ENCODE measurements at regions not wholly inside any gene's neighbourhood (a gene's known extent, or its start where the extent isn't known, plus 50 kb on each side); places are given as distances from the start of the nearest gene placed in this dataset.

DNA sequence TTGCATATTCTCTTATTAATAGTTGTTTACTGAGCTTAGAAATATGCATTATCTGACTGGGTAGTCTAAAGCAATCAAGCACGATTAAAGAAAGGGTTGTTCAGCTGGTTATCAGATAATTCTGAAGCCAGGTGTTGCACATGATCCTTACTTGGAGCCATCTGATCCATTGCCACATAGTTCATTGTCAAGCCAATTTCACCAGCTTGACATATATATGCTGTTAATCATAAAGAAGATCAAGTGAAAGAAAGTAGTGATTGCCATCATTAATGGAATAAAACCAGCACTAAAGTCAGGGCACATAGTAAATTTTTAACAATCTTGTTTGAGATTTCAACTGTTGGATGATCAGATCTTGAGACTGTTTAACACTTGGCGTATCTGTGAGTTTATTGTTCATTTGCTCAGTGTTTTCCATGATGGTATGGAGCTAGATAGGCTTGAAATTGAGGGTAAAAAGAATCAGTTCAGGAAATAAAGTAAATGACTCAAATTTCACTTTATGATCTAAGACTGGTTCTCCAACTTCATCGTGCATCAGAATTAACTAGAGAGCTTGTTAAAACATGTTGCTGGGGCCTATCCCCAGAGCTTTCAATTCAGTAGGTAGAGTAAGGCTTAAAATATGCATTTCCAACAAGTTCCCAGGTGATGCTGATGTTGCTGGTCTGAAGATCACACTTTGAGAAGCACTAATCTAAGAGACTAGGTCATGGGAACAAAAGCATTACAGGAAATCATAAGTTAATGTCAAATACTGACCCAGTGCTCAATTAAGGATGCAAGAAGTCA, 539.6 kb downstream of the SATB2 start:
- intact Hi-C loops (cut with DNase I): no loop called here
- no peaks in the 10 kb centered on the region for H3K4me1 ChIP-seq
- H3K9me3 ChIP-seq: no peaks in the 10 kb centered on the region
- no peaks in the 10 kb centered on the region for H3K36me3 ChIP-seq
- DNase-seq (ENCODE audit: extremely low spot score in 2 of 2): no peak
- TF ChIP-seq POLR2A (IDR thresholded peaks at IDR 0.05) (no peak), POLR2AphosphoS5 (IDR thresholded peaks at IDR 0.05; ENCODE audit: insufficient read depth in 1 of 2, low read depth in 1 of 2) (no peak), CTCF (IDR thresholded peaks at IDR 0.05) (no peak)
- H3K27ac ChIP-seq: no peak overlapping the region
- no peak overlapping the region for H3K4me3 ChIP-seq
- no peaks in the 10 kb centered on the region for H3K27me3 ChIP-seq

DNA sequence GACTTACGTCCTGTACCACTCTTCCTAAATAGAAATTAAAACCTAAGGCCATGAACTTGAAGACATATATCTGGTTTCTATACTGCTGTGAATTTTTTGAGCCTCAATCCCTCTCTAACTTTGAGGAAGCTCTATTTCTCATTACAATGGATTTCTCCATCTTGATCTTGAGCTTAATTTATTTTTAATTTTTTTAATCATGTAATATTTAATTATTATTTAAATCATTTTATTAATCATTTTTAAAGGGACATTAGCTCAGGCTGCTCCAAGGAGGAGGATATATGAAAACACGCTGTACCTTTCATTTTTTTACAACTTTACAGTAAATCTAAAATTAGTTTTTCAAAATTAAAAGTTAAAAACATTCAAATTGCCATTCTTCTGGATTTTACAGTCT, 540.5 kb downstream of the SATB2 start:
- intact Hi-C loops (cut with DNase I): no loop called here
- Histone ChIP-seq H3K27ac (no peak overlapping the region), H3K4me1 (no peaks in the 10 kb centered on the region), H3K36me3 (no peaks in the 10 kb centered on the region), H3K27me3 (no peaks in the 10 kb centered on the region), H3K4me3 (no peak overlapping the region), H3K9me3 (no peaks in the 10 kb centered on the region)
- TF ChIP-seq POLR2AphosphoS5 (IDR thresholded peaks at IDR 0.05; ENCODE audit: insufficient read depth in 1 of 2, low read depth in 1 of 2): no peak
- no peak for TF ChIP-seq CTCF (IDR thresholded peaks at IDR 0.05)
- TF ChIP-seq POLR2A (IDR thresholded peaks at IDR 0.05): no peak
- no peak for DNase-seq (ENCODE audit: extremely low spot score in 2 of 2)

DNA sequence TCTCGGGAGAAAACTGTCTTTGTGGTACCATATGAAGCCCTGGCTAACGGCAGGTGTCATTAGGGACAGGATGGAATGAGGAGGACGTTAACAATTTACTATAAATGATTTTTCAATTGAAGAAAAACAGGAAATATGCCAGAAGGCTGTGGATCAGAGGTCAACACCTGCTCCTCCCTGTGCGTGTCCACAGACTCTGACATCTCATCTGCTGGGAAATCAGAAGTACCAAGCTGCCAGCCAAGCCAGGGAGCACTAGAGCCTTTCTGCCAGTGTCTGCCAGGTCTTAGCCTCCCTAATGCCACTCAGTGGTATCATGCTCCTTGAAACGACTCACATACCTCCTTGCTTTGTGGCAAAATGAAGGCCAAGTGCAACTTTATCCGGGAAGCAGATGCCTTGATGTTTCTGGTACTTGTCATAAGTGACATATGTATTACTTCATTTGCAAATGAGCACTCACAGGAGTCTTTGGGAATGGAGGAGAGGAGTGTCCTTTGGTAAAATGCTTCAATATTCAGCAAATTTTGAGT, 541.1 kb downstream of the SATB2 start:
- intact Hi-C loops (cut with DNase I): no loop called here
- Histone ChIP-seq H3K4me1 (no peaks in the 10 kb centered on the region), H3K36me3 (no peaks in the 10 kb centered on the region), H3K9me3 (no peaks in the 10 kb centered on the region), H3K27me3 (no peaks in the 10 kb centered on the region), H3K27ac (no peak overlapping the region), H3K4me3 (no peak overlapping the region)
- no peak for DNase-seq (ENCODE audit: extremely low spot score in 2 of 2)
- TF ChIP-seq CTCF (IDR thresholded peaks at IDR 0.05) (no peak), POLR2A (IDR thresholded peaks at IDR 0.05) (no peak)

GRCh38 chr2:198913394-198914152, 544.2 kb downstream of the SATB2 start:
- TF ChIP-seq POLR2AphosphoS5 (IDR thresholded peaks at IDR 0.05; ENCODE audit: insufficient read depth in 1 of 2, low read depth in 1 of 2) (no peak), CTCF (IDR thresholded peaks at IDR 0.05) (no peak), POLR2A (IDR thresholded peaks at IDR 0.05) (no peak)
- Histone ChIP-seq H3K27me3 (no peaks in the 10 kb centered on the region), H3K4me3 (no peak overlapping the region), H3K9me3 (no peaks in the 10 kb centered on the region), H3K36me3 (no peaks in the 10 kb centered on the region), H3K4me1 (no peaks in the 10 kb centered on the region), H3K27ac (no peak overlapping the region)
- intact Hi-C loops (cut with DNase I): no loop called here
- DNase-seq (ENCODE audit: extremely low spot score in 2 of 2): no peak
